ENCODE measurements at regions not wholly inside any gene's neighbourhood (a gene's known extent, or its start where the extent isn't known, plus 50 kb on each side); places are given as distances from the start of the nearest gene placed in this dataset.

DNA sequence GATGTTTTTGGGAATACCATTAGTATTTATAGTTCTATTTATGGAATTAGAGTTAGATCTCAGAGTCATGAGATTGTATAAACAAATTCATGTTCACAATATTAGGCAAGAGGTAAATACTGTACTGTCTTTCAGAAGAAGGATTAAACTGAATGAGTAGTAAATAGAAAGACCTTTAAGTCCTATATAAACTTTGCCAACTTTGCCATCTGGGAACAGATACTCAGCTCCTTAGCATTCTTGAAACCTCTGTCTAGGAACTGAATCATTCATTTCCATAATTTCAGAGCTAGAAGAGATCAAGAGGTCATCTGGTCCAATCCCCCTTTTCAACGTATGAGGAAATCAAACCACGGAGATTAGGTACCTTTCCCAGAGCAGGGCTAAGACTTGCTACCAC is 141.1 kb downstream of the CAND1 start:
- TF ChIP-seq POLR2AphosphoS5 (IDR thresholded peaks at IDR 0.05) (no peak), CTCF (IDR thresholded peaks at IDR 0.05) (no peak), POLR2A (IDR thresholded peaks at IDR 0.05) (no peak)
